DMS153 treated with DMSO at 0.1 percent for 48 hours (cell line): ENCODE measurements at regions not wholly inside any gene's neighbourhood (a gene's known extent, or its start where the extent isn't known, plus 50 kb on each side); places are given as distances from the start of the nearest gene placed in this dataset.
"Not testable (repeated sequence)": the region's sequence is repeated elsewhere in the genome, so short reads cannot be mapped to it uniquely, and the experiment has no call there.

Experiments used
- DNase-seq: peaks from one replicate; lab custom pipeline; 2025; ENCODE audit not compliant: unreplicated experiment; lab: John Stamatoyannopoulos, UW

- not testable (repeated sequence) for DNase-seq
These were observed 120.2 kb upstream of the LDB2 start for GRCh38 chr4:17018621-17019020.

GRCh38 chr4:17018013-17018412 lies 119.6 kb upstream of the LDB2 start:
- no peak for DNase-seq

GRCh38 chr4:17013382-17014006 lies 115.0 kb upstream of the LDB2 start:
- DNase-seq = no peak

- DNase-seq = no peak
These were observed 114.0 kb upstream of the LDB2 start for GRCh38 chr4:17012451-17012850.

- DNase-seq = no peak
These were observed 112.1 kb upstream of the LDB2 start for GRCh38 chr4:17010426-17011087.

- DNase-seq = no peak
These were observed 111.5 kb upstream of the LDB2 start for GRCh38 chr4:17009871-17010367.

- no peak for DNase-seq
These were observed 110.4 kb upstream of the LDB2 start for GRCh38 chr4:17008834-17009345.

GRCh38 chr4:17003606-17004392 lies 105.4 kb upstream of the LDB2 start:
- DNase-seq = not testable (repeated sequence)

GRCh38 chr4:16995451-16995850 lies 97.0 kb upstream of the LDB2 start:
- no peak for DNase-seq

- DNase-seq = no peak
These were observed 95.8 kb upstream of the LDB2 start for GRCh38 chr4:16993956-16994840.

- no peak for DNase-seq
These were observed 94.3 kb upstream of the LDB2 start for GRCh38 chr4:16992566-16993225.

- DNase-seq = no peak
These were observed 93.0 kb upstream of the LDB2 start for GRCh38 chr4:16991450-16991849.

- DNase-seq = no peak
These were observed 90.9 kb upstream of the LDB2 start for GRCh38 chr4:16989371-16989770.

GRCh38 chr4:16988814-16989213 lies 90.4 kb upstream of the LDB2 start:
- DNase-seq = no peak

GRCh38 chr4:16977081-16977480 lies 78.6 kb upstream of the LDB2 start:
- DNase-seq = no peak

GRCh38 chr4:16969696-16970135 lies 71.3 kb upstream of the LDB2 start:
- no peak for DNase-seq

GRCh38 chr4:16967722-16968121 lies 69.3 kb upstream of the LDB2 start:
- no peak for DNase-seq

- DNase-seq = no peak
These were observed 60.9 kb upstream of the LDB2 start for GRCh38 chr4:16959305-16959704.

GRCh38 chr4:16952896-16953630 lies 54.6 kb upstream of the LDB2 start:
- DNase-seq = no peak
